DND-41 (cell line): ENCODE measurements at regions not wholly inside any gene's neighbourhood (a gene's known extent, or its start where the extent isn't known, plus 50 kb on each side); places are given as distances from the start of the nearest gene placed in this dataset.
"Not testable (repeated sequence)": the region's sequence is repeated elsewhere in the genome, so short reads cannot be mapped to it uniquely, and the experiment has no call there.

Experiments
- ATAC-seq: fragments of 200-7000 bp; cut with Tn5 transposase; 3 replicates; pipeline ENCODE4 v1.9.1; 2021; ENCODE audit warnings: low read depth; ENCODE audit not compliant: insufficient read depth
- DNase-seq: peaks from one replicate; pipeline ENCODE4 v3.0.0-alpha.2; 2020
- H2AFZ ChIP-seq: 2 replicates; pipeline ENCODE4 v1.6.0; 2012; ENCODE audit warnings: low read depth, low read length
- H3K27ac ChIP-seq: 2 replicates; pipeline ENCODE4 v1.5.1; 2012; ENCODE audit warnings: low read length, inconsistent platforms
- H3K27me3 ChIP-seq: fragments of 200-600 bp; sonication (generic); 2 replicates; pipeline ENCODE4 v1.6.0; 2012; ENCODE audit warnings: low read length, mild to moderate bottlenecking, inconsistent platforms; ENCODE audit not compliant: insufficient read depth, poor library complexity
- H3K36me3 ChIP-seq: 2 replicates; pipeline ENCODE4 v1.5.1; 2012; ENCODE audit warnings: low read length, inconsistent platforms; ENCODE audit not compliant: insufficient read depth
- H3K4me1 ChIP-seq: 2 replicates; pipeline ENCODE4 v1.5.1; 2012; ENCODE audit warnings: mild to moderate bottlenecking, low read length; ENCODE audit not compliant: insufficient read depth
- H3K4me2 ChIP-seq: 2 replicates; pipeline ENCODE4 v1.6.0; 2012; ENCODE audit warnings: mild to moderate bottlenecking, moderate library complexity, low read length, inconsistent platforms; ENCODE audit not compliant: insufficient read depth
- H3K4me3 ChIP-seq, 2 experiments: fragments of 200-600 bp in 1 of 2; shearing (Covaris generic) in 1 of 2; 2 replicates each; pipeline ENCODE4 v1.5.1; 2012 to 2016; ENCODE audit warnings: inconsistent platforms in 2 of 2, low read length in 2 of 2, mild to moderate bottlenecking in 2 of 2, low read depth in 1 of 2, moderate library complexity in 1 of 2
- H3K79me2 ChIP-seq: 2 replicates; pipeline ENCODE4 v1.6.0; 2012; ENCODE audit warnings: low read length, inconsistent platforms; ENCODE audit not compliant: insufficient read depth
- H3K9ac ChIP-seq: 2 replicates; pipeline ENCODE4 v1.6.0; 2012; ENCODE audit warnings: low read depth, mild to moderate bottlenecking, inconsistent platforms, low read length, moderate library complexity
- H3K9me3 ChIP-seq: 2 replicates; pipeline ENCODE4 v1.5.1; 2012; ENCODE audit warnings: low read length, moderate library complexity, mild to moderate bottlenecking, inconsistent platforms; ENCODE audit not compliant: insufficient read depth, severe bottlenecking
- H4K20me1 ChIP-seq: 2 replicates; pipeline ENCODE4 v1.6.0; 2012; ENCODE audit warnings: low read length; ENCODE audit not compliant: insufficient read depth
- EZH2 ChIP-seq: IDR thresholded peaks from 3 replicates; pipeline ENCODE4 v1.6.1; 2012; ENCODE audit warnings: borderline replicate concordance, low read depth, mild to moderate bottlenecking, moderate library complexity, low read length, inconsistent platforms; ENCODE audit not compliant: severe bottlenecking
- TF ChIP-seq, protein P1 (sequence below): IDR thresholded peaks from 2 replicates; pipeline ENCODE4 v1.5.1; 2012; ENCODE audit warnings: borderline replicate concordance, low read length, moderate library complexity, mild to moderate bottlenecking; ENCODE audit not compliant: poor library complexity, severe bottlenecking; ENCODE audit errors: extremely low read depth

DNA sequence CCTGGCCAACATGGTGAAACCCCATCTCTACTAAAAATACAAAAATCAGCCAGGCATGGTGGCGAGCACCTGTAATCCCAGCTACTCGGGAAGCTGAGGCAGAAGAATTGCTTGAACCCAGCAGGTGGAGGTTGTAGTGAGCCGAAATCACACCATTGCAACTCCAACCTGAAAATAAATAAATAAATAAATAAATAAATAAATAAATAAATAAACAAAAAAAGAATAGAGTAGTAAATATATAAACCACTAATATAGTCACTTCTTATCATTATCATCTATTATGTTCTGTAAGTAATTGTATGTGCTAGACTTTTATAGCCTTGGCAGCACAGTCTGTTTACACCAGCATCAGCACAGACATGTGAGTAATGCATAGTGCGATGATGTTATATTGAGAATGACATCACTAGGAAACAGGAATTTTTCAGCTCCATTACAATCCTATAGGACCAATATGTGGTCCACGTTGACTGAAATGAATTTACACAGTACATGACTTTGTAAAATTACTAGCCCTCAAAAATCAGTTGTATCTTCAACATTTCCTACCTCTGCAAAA is 385.4 kb upstream of the ANKRD30A start:
- no peak overlapping the region for H3K27ac ChIP-seq
- no peak overlapping the region for H3K4me3 ChIP-seq
- no peak for ATAC-seq
- no peaks in the 10 kb centered on the region for H3K4me1 ChIP-seq
- no peaks in the 10 kb centered on the region for H3K27me3 ChIP-seq
- no peak for DNase-seq
- no peak overlapping the region for H2AFZ ChIP-seq
- TF ChIP-seq, protein P1, sequence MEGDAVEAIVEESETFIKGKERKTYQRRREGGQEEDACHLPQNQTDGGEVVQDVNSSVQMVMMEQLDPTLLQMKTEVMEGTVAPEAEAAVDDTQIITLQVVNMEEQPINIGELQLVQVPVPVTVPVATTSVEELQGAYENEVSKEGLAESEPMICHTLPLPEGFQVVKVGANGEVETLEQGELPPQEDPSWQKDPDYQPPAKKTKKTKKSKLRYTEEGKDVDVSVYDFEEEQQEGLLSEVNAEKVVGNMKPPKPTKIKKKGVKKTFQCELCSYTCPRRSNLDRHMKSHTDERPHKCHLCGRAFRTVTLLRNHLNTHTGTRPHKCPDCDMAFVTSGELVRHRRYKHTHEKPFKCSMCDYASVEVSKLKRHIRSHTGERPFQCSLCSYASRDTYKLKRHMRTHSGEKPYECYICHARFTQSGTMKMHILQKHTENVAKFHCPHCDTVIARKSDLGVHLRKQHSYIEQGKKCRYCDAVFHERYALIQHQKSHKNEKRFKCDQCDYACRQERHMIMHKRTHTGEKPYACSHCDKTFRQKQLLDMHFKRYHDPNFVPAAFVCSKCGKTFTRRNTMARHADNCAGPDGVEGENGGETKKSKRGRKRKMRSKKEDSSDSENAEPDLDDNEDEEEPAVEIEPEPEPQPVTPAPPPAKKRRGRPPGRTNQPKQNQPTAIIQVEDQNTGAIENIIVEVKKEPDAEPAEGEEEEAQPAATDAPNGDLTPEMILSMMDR = no peak
- no peak for TF ChIP-seq EZH2
- H3K79me2 ChIP-seq = no peaks in the 10 kb centered on the region
- H3K9ac ChIP-seq = no peak overlapping the region
- H3K9me3 ChIP-seq = no peaks in the 10 kb centered on the region
- H3K4me2 ChIP-seq = no peak overlapping the region
- no peaks in the 10 kb centered on the region for H3K36me3 ChIP-seq
- H4K20me1 ChIP-seq = no peaks in the 10 kb centered on the region

DNA sequence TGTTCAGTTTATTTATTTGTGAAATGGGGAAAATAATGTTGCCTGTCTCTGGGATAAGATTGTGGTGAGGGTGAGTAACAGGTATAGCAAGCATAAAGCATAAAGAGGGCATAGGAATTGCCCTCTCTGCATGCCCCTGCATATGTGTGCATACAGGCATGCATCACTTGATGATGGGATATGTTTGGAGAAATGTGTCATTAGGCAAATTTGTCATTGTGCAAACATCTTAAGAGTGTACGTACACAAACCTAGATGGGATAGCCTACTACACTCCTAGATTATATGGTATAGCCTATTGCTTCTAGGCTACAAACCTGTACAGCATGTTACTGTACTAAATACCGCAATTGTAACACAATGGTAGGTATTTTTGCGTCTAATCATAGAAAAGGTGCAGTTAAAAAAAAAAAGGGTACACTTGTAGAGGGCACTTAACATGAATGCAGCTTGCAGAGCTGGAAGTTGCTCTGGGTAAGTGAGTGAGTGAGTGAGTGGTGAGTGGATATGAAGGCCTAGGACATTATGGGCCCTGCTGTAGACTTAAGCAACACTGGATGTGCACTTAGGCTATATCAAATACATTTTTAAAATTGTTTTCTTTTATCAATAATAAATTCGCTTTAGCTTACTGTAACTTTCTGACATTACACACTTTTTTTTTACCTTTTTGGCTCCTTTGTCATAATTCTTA is 386.5 kb upstream of the ANKRD30A start:
- TF ChIP-seq EZH2 = no peak
- TF ChIP-seq, protein P1 = no peak
- Histone ChIP-seq H3K79me2 (no peaks in the 10 kb centered on the region), H3K9me3 (no peaks in the 10 kb centered on the region), H3K4me3 (no peak overlapping the region), H3K27me3 (no peaks in the 10 kb centered on the region), H3K27ac (no peak overlapping the region), H3K9ac (no peak overlapping the region), H2AFZ (no peak overlapping the region), H3K4me1 (no peaks in the 10 kb centered on the region), H3K36me3 (no peaks in the 10 kb centered on the region), H4K20me1 (no peaks in the 10 kb centered on the region), H3K4me2 (no peak overlapping the region)
- no peak for DNase-seq
- ATAC-seq = no peak

DNA sequence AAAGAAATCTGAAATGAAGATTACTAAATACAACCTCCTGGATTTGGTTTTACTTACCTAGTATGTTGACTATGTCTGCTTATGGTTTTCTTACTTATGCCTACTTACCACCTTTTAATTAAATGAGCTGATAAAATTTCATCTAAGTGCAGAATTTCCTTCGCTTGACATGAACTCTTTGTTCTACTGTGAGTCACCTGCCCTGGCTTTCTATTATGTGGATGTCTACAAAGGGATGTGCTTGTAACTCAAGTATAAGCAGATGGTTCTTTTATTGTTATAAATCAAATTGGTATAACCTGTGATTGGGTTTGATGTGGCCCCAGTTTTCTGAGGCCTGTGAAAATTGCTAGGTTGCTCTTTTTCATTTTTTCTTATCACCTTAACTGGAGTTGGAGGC is 389.1 kb upstream of the ANKRD30A start:
- H3K9ac ChIP-seq = no peak overlapping the region
- H3K79me2 ChIP-seq = no peaks in the 10 kb centered on the region
- TF ChIP-seq, protein P1 = no peak
- no peak for TF ChIP-seq EZH2
- H3K4me3 ChIP-seq = no peak overlapping the region
- H3K9me3 ChIP-seq = no peaks in the 10 kb centered on the region
- H3K27me3 ChIP-seq = no peaks in the 10 kb centered on the region
- H3K36me3 ChIP-seq = no peaks in the 10 kb centered on the region
- no peak overlapping the region for H3K27ac ChIP-seq
- no peaks in the 10 kb centered on the region for H3K4me1 ChIP-seq
- DNase-seq = no peak
- ATAC-seq = no peak
- no peaks in the 10 kb centered on the region for H4K20me1 ChIP-seq
- H2AFZ ChIP-seq = no peak overlapping the region
- no peak overlapping the region for H3K4me2 ChIP-seq

DNA sequence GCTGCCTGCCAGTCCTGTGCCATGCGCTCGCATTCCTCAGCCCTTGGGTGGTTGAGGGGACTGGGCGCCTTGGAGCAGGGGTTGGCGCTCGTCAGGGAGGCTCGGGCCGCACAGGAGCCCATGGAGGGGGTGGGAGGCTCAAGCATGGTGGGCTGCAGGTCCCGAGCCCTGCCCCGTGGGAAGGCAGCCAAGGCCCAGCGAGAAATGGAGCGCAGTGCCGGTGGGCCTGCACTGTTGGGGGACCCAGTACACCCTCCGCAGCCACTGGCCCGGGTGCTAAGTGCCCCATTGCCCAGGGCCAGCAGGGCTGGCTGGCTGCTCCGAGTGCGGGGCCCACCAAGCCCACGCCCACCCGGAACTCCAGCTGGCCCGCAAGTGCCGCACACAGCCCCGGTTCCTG is 390.8 kb upstream of the ANKRD30A start:
- H3K27me3 ChIP-seq, H3K79me2 ChIP-seq, H2AFZ ChIP-seq, H3K36me3 ChIP-seq, DNase-seq, ATAC-seq, H3K4me3 ChIP-seq, H4K20me1 ChIP-seq, H3K27ac ChIP-seq, H3K4me2 ChIP-seq, H3K4me1 ChIP-seq, H3K9me3 ChIP-seq, H3K9ac ChIP-seq: not testable (repeated sequence)
